Neuron (in vitro differentiated cells): ENCODE measurements at regions not wholly inside any gene's neighbourhood (a gene's known extent, or its start where the extent isn't known, plus 50 kb on each side); places are given as distances from the start of the nearest gene placed in this dataset.

Source experiments
- H2AFZ ChIP-seq: one replicate; pipeline ENCODE4 v1.6.1; 2013; ENCODE audit warnings: low read depth, mild to moderate bottlenecking, inconsistent platforms, low read length, moderate library complexity
- H3K27me3 ChIP-seq: one replicate; pipeline ENCODE4 v1.6.1; 2013; ENCODE audit warnings: low read length; ENCODE audit not compliant: insufficient read depth
- H3K36me3 ChIP-seq: one replicate; pipeline ENCODE4 v1.6.1; 2013; ENCODE audit warnings: low read length; ENCODE audit not compliant: insufficient read depth
- H3K4me1 ChIP-seq: one replicate; pipeline ENCODE4 v1.6.1; 2013; ENCODE audit warnings: low read length; ENCODE audit not compliant: insufficient read depth
- H3K4me3 ChIP-seq: 2 replicates; pipeline ENCODE4 v1.5.1; 2013; ENCODE audit warnings: mild to moderate bottlenecking, low read length, moderate library complexity
- H3K9me3 ChIP-seq: one replicate; pipeline ENCODE4 v1.6.1; 2013; ENCODE audit warnings: low read length

GRCh38 chr13:86098511-86098910 lies 299.3 kb upstream of the SLITRK6 start:
- Histone ChIP-seq H3K4me3 (no peak overlapping the region), H3K36me3 (no peaks in the 10 kb centered on the region), H3K4me1 (peaks cover 3% of the 10 kb centered on the region)

GRCh38 chr13:86095351-86095750 lies 296.1 kb upstream of the SLITRK6 start:
- Histone ChIP-seq H2AFZ (no peak overlapping the region), H3K36me3 (no peaks in the 10 kb centered on the region), H3K4me3 (no peak overlapping the region), H3K9me3 (no peaks in the 10 kb centered on the region), H3K4me1 (peaks cover 3% of the 10 kb centered on the region), H3K27me3 (no peaks in the 10 kb centered on the region)

More at GRCh38 chr13:86098511-86098910, 299.3 kb upstream of the SLITRK6 start:
- Histone ChIP-seq H2AFZ (no peak overlapping the region), H3K9me3 (no peaks in the 10 kb centered on the region), H3K27me3 (no peaks in the 10 kb centered on the region)

DNA sequence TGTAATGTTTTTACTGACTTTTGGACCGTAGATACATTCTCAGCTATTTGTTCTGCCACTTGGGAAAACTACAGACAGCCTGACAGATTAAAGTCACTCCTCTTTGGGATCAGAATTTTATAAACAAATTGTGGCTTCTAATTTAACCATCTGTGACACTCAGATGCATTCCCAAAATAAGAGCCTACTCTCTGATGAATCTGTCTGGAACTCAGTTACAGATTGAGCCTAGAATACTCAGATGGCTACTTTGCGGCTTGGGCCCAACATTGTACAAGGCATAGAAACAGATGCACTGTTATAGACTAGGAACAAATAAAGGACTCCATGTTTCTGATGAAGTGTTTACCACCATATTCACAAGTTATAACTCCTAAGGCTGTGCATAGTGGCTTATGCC lies 291.0 kb upstream of the SLITRK6 start:
- no peaks in the 10 kb centered on the region for H3K4me1 ChIP-seq
- H2AFZ ChIP-seq, result no peak overlapping the region
- H3K4me3 ChIP-seq, result no peak overlapping the region
- no peaks in the 10 kb centered on the region for H3K36me3 ChIP-seq
- H3K27me3 ChIP-seq, result no peaks in the 10 kb centered on the region
- no peaks in the 10 kb centered on the region for H3K9me3 ChIP-seq

DNA sequence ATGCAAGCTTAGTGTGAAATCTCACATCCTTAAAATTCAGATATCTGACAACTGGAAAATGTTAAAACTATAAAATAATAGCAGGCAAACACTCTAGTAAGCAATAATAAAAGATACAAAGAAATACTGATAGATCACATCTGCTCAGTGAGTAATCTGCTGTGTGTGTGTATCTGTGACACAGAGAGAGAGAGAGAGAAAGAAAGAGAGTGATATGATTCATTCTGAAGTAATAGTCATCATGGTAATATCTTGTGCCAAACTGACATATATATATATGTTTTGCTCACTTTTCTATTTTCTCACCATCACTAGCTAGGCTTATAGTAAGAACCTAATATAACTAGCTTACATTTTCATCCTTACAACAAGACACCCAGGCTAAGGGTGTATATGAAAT lies 288.0 kb upstream of the SLITRK6 start:
- H3K4me1 ChIP-seq, result no peaks in the 10 kb centered on the region
- H2AFZ ChIP-seq, result no peak overlapping the region
- H3K27me3 ChIP-seq, result no peaks in the 10 kb centered on the region
- H3K4me3 ChIP-seq, result no peak overlapping the region
- H3K9me3 ChIP-seq, result no peaks in the 10 kb centered on the region
- no peaks in the 10 kb centered on the region for H3K36me3 ChIP-seq

DNA sequence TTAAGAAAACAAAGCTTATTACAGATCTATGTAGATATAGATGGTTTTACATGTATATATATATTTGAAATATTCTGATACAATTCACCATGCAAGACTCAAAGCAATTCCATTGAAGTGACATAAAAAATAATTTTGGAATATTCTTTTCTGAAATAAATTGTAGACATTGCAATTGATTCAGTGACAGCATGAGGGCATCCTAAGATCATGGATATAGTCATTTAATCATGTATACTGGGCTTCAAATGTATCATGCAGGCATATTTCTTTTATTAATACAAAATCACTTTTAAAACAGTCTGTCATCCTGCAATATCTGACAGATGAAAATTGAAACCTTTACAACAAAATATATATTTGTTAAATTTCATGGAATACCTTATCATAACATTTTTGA lies 286.7 kb upstream of the SLITRK6 start:
- H3K4me3 ChIP-seq, result no peak overlapping the region
- H2AFZ ChIP-seq, result no peak overlapping the region
- no peaks in the 10 kb centered on the region for H3K36me3 ChIP-seq
- H3K27me3 ChIP-seq, result no peaks in the 10 kb centered on the region
- no peaks in the 10 kb centered on the region for H3K4me1 ChIP-seq
- no peaks in the 10 kb centered on the region for H3K9me3 ChIP-seq

- H3K9me3 ChIP-seq, result no peaks in the 10 kb centered on the region
- no peak overlapping the region for H2AFZ ChIP-seq
- H3K36me3 ChIP-seq, result no peaks in the 10 kb centered on the region
Measured at GRCh38 chr13:86082121-86082520, 282.9 kb upstream of the SLITRK6 start.

GRCh38 chr13:86080340-86080995 lies 281.2 kb upstream of the SLITRK6 start:
- Histone ChIP-seq H3K9me3 (no peaks in the 10 kb centered on the region), H3K4me3 (no peak overlapping the region), H3K36me3 (no peaks in the 10 kb centered on the region), H3K27me3 (no peaks in the 10 kb centered on the region), H2AFZ (no peak overlapping the region), H3K4me1 (no peaks in the 10 kb centered on the region)

More at GRCh38 chr13:86082121-86082520, 282.9 kb upstream of the SLITRK6 start:
- Histone ChIP-seq H3K27me3 (no peaks in the 10 kb centered on the region), H3K4me3 (no peak overlapping the region), H3K4me1 (no peaks in the 10 kb centered on the region)

DNA sequence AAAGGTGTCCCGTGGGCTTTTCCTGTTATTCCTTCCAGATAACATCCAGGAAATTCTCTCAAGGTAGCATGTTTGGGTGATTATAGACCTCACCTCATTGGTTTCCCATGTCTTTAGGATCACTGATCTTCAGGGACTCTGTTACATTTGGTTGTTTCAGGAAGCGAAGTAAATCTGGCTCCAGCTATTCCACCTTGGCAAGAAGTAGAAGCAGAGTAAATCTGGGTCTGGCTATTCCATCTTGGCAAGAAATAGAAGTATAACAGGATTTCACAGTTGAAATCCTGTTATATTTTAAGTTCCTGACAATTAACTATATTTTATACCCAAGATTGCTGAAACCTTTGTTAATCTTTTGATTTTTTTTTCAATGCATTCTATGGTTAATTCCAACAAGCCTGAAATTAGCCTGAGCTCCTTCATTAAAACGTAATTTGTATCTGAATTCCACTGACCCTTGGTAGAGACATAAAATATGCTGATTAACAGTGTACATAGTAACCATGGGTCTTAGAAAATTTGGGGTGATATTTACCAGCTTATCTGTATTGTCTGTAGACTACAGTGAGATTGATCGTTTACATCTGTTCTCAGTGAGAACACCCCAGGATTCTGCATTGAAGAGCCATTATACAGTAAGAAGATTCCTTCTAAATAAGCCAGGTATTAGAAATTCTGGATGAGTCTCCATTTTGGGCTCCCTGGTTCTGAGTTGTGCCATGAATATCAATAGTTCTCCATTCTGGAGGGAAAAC lies 267.6 kb upstream of the SLITRK6 start:
- Histone ChIP-seq H3K4me3 (no peak overlapping the region), H3K9me3 (no peaks in the 10 kb centered on the region), H3K4me1 (no peaks in the 10 kb centered on the region), H3K36me3 (no peaks in the 10 kb centered on the region), H3K27me3 (no peaks in the 10 kb centered on the region), H2AFZ (no peak overlapping the region)

DNA sequence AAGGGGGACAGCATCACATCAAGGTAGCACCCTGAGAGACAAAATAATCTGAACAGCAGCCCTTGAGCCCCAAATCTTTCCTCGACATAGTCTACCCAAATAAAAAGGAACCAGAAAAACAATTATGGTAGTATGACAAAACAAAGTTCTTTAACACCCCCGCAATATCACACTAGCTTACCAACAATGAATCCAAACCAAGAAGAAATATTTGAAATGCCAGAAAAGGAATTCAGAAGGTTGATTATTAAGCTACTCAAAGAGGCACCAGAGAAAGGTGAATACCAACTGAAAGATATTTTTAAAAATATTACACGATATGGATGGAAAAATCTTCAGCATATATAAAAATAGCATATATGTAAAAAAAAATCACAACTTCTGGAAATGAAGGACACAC lies 252.9 kb upstream of the SLITRK6 start:
- Histone ChIP-seq H2AFZ (no peak overlapping the region), H3K36me3 (no peaks in the 10 kb centered on the region), H3K9me3 (no peaks in the 10 kb centered on the region), H3K4me3 (no peak overlapping the region), H3K27me3 (no peaks in the 10 kb centered on the region), H3K4me1 (no peaks in the 10 kb centered on the region)

- no peaks in the 10 kb centered on the region for H3K27me3 ChIP-seq
- H3K4me1 ChIP-seq, result no peaks in the 10 kb centered on the region
- no peak overlapping the region for H3K4me3 ChIP-seq
- H3K9me3 ChIP-seq, result no peaks in the 10 kb centered on the region
- H3K36me3 ChIP-seq, result no peaks in the 10 kb centered on the region
- H2AFZ ChIP-seq, result peak overlapping the region; percentile 14
Measured at GRCh38 chr13:86051134-86052103, 252.2 kb upstream of the SLITRK6 start.

- Histone ChIP-seq H3K36me3 (no peaks in the 10 kb centered on the region), H3K27me3 (no peaks in the 10 kb centered on the region), H3K9me3 (no peaks in the 10 kb centered on the region), H2AFZ (no peak overlapping the region), H3K4me1 (no peaks in the 10 kb centered on the region), H3K4me3 (no peak overlapping the region)
Measured at GRCh38 chr13:86038490-86038889, 239.3 kb upstream of the SLITRK6 start.

DNA sequence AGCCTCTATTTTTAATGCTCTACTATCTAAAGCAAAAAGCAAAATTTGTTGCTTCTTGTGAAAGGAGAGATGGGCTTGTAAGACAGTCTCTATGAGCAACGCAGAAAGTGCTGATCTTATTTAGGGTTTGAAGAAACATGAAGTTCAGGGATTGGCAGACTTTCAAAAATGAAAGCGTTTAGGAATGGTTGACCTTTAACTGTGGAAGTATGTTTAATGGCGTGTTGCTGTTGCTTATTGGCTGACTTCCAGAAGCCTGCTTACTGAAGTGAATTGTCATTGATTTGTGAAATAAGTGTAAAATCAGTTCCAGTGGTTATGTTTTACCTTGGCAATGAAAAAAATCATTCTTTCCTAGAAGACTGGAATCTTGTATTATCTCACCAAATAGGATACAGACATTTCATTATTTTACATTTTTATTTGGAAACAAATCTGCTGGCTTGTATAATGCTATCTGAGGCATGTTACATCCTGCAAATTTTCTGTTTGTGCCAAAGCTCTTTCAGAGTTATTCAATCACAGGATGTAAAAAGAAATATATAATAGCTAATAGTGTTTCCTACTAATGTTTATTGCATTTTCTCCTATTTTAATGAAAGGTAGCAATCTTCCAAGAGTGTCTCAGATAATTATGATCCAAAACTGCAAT lies 221.3 kb upstream of the SLITRK6 start:
- Histone ChIP-seq H3K4me3 (no peak overlapping the region), H3K9me3 (no peaks in the 10 kb centered on the region), H3K36me3 (no peaks in the 10 kb centered on the region), H3K4me1 (no peaks in the 10 kb centered on the region), H3K27me3 (no peaks in the 10 kb centered on the region), H2AFZ (no peak overlapping the region)
